Nephron (organoid): ENCODE measurements at regions not wholly inside any gene's neighbourhood (a gene's known extent, or its start where the extent isn't known, plus 50 kb on each side); places are given as distances from the start of the nearest gene placed in this dataset.

Source experiments
- H3K27ac Mint-ChIP-seq, 3 experiments: 2 replicates each; pipeline ENCODE4 v1.8.0; 2020; ENCODE audit warnings: mixed read lengths in 3 of 3, mild to moderate bottlenecking in 2 of 3, moderate library complexity in 1 of 3
- H3K27me3 Mint-ChIP-seq: 2 replicates; pipeline ENCODE4 v1.8.0; 2021; ENCODE audit warnings: low read depth, mild to moderate bottlenecking, moderate library complexity, mixed read lengths
- H3K36me3 Mint-ChIP-seq: 2 replicates; pipeline ENCODE4 v1.8.0; 2020; ENCODE audit warnings: low read depth, mixed read lengths
- H3K4me1 Mint-ChIP-seq: 2 replicates; pipeline ENCODE4 v1.8.0; 2020; ENCODE audit warnings: mixed read lengths
- H3K4me3 Mint-ChIP-seq, 3 experiments: 2 replicates each; pipeline ENCODE4 v1.8.0; 2020; ENCODE audit warnings: mild to moderate bottlenecking in 3 of 3, mixed read lengths in 3 of 3, moderate library complexity in 2 of 3
- H3K9me3 Mint-ChIP-seq: 2 replicates; pipeline ENCODE4 v1.8.0; 2020; ENCODE audit warnings: mixed read lengths
- TF ChIP-seq, protein P1 (sequence below), 3 experiments: fragments of 200-600 bp; sonication (generic); IDR thresholded peaks; one replicate each; pipeline ENCODE4 v1.5.0; 2021; ENCODE audit warnings: antibody characterized with exemption in 3 of 3; ENCODE audit not compliant: unreplicated experiment in 3 of 3

DNA sequence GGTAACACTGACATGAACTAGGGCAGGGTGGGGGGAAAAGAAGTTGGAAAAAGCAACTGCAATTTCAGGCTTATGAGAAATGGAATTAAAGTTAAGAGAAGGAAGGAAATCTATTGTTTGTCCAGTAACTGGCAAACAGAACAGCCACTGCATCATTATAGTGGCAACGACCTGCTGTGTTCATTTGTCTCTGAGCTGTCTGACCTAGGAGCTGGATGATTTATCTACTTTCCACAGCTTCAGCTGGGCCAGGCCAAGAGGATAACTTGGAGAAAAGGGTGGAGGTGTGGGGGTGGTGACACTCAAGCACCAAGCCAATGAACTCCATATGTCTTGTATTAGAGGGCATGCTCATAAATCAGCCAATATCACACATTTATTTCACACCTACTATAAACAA, 291.5 kb upstream of the KLHL29 start:
- H3K27ac Mint-ChIP-seq, result no peak overlapping the region
- H3K4me1 Mint-ChIP-seq, result no peaks in the 10 kb centered on the region
- peaks cover 8% of the 10 kb centered on the region for H3K9me3 Mint-ChIP-seq
- peaks cover 7% of the 10 kb centered on the region for H3K27me3 Mint-ChIP-seq
- no peak overlapping the region for H3K4me3 Mint-ChIP-seq
- H3K36me3 Mint-ChIP-seq, result no peaks in the 10 kb centered on the region
- TF ChIP-seq, protein P1, sequence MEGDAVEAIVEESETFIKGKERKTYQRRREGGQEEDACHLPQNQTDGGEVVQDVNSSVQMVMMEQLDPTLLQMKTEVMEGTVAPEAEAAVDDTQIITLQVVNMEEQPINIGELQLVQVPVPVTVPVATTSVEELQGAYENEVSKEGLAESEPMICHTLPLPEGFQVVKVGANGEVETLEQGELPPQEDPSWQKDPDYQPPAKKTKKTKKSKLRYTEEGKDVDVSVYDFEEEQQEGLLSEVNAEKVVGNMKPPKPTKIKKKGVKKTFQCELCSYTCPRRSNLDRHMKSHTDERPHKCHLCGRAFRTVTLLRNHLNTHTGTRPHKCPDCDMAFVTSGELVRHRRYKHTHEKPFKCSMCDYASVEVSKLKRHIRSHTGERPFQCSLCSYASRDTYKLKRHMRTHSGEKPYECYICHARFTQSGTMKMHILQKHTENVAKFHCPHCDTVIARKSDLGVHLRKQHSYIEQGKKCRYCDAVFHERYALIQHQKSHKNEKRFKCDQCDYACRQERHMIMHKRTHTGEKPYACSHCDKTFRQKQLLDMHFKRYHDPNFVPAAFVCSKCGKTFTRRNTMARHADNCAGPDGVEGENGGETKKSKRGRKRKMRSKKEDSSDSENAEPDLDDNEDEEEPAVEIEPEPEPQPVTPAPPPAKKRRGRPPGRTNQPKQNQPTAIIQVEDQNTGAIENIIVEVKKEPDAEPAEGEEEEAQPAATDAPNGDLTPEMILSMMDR (IDR thresholded peaks at IDR 0.05; ENCODE audit: unreplicated experiment in 3 of 3), result no peak

- no peaks in the 10 kb centered on the region for H3K4me1 Mint-ChIP-seq
- H3K9me3 Mint-ChIP-seq, result peaks cover 2% of the 10 kb centered on the region
- TF ChIP-seq, protein P1 (IDR thresholded peaks at IDR 0.05; ENCODE audit: unreplicated experiment in 3 of 3), result no peak
- H3K27me3 Mint-ChIP-seq, result peaks cover 3% of the 10 kb centered on the region
- no peak overlapping the region for H3K27ac Mint-ChIP-seq
- no peak overlapping the region for H3K4me3 Mint-ChIP-seq
- no peaks in the 10 kb centered on the region for H3K36me3 Mint-ChIP-seq
These were observed 287.9 kb upstream of the KLHL29 start for GRCh38 chr2:23096906-23097602.

DNA sequence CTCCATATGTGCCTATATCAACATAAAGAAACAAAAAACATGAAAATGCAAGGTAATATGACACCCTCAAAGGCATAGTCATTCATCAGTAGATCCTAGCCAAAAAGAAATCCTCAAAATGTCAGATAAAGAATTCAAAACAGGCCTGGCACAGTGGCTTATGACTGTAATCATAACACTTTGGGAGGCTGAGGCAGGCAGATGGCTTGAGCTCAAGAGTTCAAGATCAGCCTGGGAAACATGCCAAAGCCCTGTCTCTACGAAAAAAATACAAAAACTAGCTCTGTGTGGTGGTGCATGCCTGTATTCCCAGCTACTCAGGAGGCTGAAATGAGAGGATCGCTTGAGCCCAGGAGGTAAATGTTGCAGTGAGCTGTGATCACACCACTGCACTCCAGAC, 284.6 kb upstream of the KLHL29 start:
- TF ChIP-seq, protein P1 (IDR thresholded peaks at IDR 0.05; ENCODE audit: unreplicated experiment in 3 of 3), result no peak
- Mint-ChIP-seq H3K27me3 (peaks cover 8% of the 10 kb centered on the region), H3K9me3 (peaks cover 2% of the 10 kb centered on the region), H3K4me1 (no peaks in the 10 kb centered on the region), H3K36me3 (no peaks in the 10 kb centered on the region), H3K4me3 (no peak overlapping the region), H3K27ac (no peak overlapping the region)

- peaks cover 11% of the 10 kb centered on the region for H3K9me3 Mint-ChIP-seq
- TF ChIP-seq, protein P1 (IDR thresholded peaks at IDR 0.05; ENCODE audit: unreplicated experiment in 3 of 3), result no peak
- no peak overlapping the region for H3K27ac Mint-ChIP-seq
- peaks cover 4% of the 10 kb centered on the region for H3K27me3 Mint-ChIP-seq
- H3K4me3 Mint-ChIP-seq, result no peak overlapping the region
- H3K4me1 Mint-ChIP-seq, result peaks cover 25% of the 10 kb centered on the region
- no peaks in the 10 kb centered on the region for H3K36me3 Mint-ChIP-seq
These were observed 278.7 kb upstream of the KLHL29 start for GRCh38 chr2:23106242-23106785.

DNA sequence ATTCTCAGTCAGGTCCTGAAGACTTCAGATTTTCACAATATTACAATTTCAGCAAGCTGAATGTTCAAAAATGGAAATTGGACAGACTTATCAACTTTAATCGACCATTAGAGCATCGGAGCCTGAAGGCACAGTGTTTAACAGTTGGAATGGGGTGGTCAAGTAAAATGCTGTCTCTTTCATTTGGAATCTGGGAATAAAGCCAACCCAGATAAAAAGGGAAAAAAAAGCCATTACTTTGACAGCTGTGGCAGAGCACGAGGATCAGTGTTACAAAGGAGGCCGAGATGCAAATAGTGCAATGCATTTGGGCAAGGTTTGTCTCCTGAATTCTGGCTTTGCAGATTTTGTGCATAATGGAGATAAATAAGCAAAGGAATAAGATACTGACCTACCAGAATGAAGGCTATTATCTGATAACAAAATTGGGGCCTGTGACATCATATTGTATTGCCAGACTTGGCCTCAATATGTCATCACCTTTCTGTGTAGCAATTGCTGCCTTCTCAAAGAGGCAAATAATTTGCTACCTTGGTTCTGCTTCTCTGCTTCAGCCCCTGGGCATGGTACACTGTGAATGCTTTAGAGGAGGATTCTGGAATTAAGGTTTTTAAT, 277.5 kb upstream of the KLHL29 start:
- peaks cover 4% of the 10 kb centered on the region for H3K27me3 Mint-ChIP-seq

More for the DNA sequence above, 277.5 kb upstream of the KLHL29 start:
- Mint-ChIP-seq H3K36me3 (no peaks in the 10 kb centered on the region), H3K9me3 (peaks cover 9% of the 10 kb centered on the region), H3K27ac (no peak overlapping the region), H3K4me3 (no peak overlapping the region), H3K4me1 (peaks cover 25% of the 10 kb centered on the region)
- TF ChIP-seq, protein P1 (IDR thresholded peaks at IDR 0.05; ENCODE audit: unreplicated experiment in 3 of 3), result no peak
